ENCODE measurements at regions not wholly inside any gene's neighbourhood (a gene's known extent, or its start where the extent isn't known, plus 50 kb on each side); places are given as distances from the start of the nearest gene placed in this dataset.

DNA sequence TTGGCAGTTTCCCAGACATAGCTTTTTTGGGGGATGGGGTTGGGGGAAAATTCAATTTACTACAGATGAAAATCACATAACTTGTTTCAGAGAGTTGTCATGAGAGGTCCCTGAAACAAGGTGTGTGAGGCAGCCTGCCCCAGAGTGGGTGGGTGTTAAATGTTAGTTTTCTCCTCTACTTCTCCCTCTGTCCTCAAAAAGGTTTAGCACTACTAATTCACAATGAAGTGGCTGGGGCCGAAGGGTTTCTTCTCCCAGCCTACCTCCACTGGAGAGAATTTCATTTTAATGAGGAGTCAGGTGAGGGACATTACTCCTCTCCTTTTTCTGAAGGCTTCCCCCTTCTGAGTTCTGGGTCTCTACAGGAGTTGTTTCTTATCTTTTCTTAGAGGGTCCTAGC, 103.3 kb downstream of the C1orf94 start:
- TF ChIP-seq SIN3A (IDR thresholded peaks at IDR 0.05; ENCODE audit: low read depth): no peak
- TF ChIP-seq, protein P1, sequence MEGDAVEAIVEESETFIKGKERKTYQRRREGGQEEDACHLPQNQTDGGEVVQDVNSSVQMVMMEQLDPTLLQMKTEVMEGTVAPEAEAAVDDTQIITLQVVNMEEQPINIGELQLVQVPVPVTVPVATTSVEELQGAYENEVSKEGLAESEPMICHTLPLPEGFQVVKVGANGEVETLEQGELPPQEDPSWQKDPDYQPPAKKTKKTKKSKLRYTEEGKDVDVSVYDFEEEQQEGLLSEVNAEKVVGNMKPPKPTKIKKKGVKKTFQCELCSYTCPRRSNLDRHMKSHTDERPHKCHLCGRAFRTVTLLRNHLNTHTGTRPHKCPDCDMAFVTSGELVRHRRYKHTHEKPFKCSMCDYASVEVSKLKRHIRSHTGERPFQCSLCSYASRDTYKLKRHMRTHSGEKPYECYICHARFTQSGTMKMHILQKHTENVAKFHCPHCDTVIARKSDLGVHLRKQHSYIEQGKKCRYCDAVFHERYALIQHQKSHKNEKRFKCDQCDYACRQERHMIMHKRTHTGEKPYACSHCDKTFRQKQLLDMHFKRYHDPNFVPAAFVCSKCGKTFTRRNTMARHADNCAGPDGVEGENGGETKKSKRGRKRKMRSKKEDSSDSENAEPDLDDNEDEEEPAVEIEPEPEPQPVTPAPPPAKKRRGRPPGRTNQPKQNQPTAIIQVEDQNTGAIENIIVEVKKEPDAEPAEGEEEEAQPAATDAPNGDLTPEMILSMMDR (IDR thresholded peaks at IDR 0.05 in 2 of 3, conservative IDR thresholded peaks at IDR 0.05 in 1 of 3; ENCODE audit: borderline replicate concordance in 1 of 3, insufficient read depth in 1 of 3, low read depth in 2 of 3, low read length in 2 of 3): no peak
- TF ChIP-seq ELF1 (IDR thresholded peaks at IDR 0.05; ENCODE audit: borderline replicate concordance, low read depth): no peak
- TF ChIP-seq POLR2A (IDR thresholded peaks at IDR 0.05; ENCODE audit: borderline replicate concordance, extremely low read depth, insufficient read depth, insufficient read length): no peak
- TF ChIP-seq SP1 (IDR thresholded peaks at IDR 0.05; ENCODE audit: low read depth): no peak
- TF ChIP-seq YY1 (IDR thresholded peaks at IDR 0.05; ENCODE audit: extremely low read depth, insufficient replicate concordance, low read depth, low read length): no peak
- TF ChIP-seq POLR2AphosphoS5 (IDR thresholded peaks at IDR 0.05; ENCODE audit: low read depth, low read length): no peak
- no peak for TF ChIP-seq EZH2phosphoT487 (IDR thresholded peaks at IDR 0.05; ENCODE audit: borderline replicate concordance)
- TF ChIP-seq REST (IDR thresholded peaks at IDR 0.05; ENCODE audit: low read depth): no peak
- no peak for TF ChIP-seq EGR1 (IDR thresholded peaks at IDR 0.05; ENCODE audit: low read depth)
- TF ChIP-seq EZH2 (IDR thresholded peaks at IDR 0.05): no peak

All from HCT116 (cell line).